HepG2 (cell line): ENCODE measurements at regions not wholly inside any gene's neighbourhood (a gene's known extent, or its start where the extent isn't known, plus 50 kb on each side); places are given as distances from the start of the nearest gene placed in this dataset.
A peak's percentile ranks its signal among the peaks of the same experiment; 100 is the strongest.

ENCODE experiments used
- ATAC-seq: fragments of 200-7000 bp; cut with Tn5 transposase; 3 replicates; pipeline ENCODE4 v1.9.1; 2020; ENCODE audit warnings: mild to moderate bottlenecking, moderate library complexity
- BruUV-seq: library from RNA; stranded (reverse); fragments of 400-500 nt; replicated peaks from 2 replicates; lab custom pipeline; 2021; lab: Mats Ljungman, UMichigan
- CTCF ChIA-PET: fragments of 300-600 bp; formaldehyde crosslinking; extraction: SDS; loops from one replicate; lab custom pipeline; 2021; ENCODE audit warnings: low total read pairs, inconsistent platforms, low intra/inter-chr PET ratio; lab: Yijun Ruan, JAX
- POLR2A ChIA-PET: fragments of 350-600 bp; sonication (Branson Sonifier 250); formaldehyde crosslinking; loops from one replicate; lab custom pipeline; 2020; ENCODE audit warnings: antibody characterized with exemption, inconsistent platforms; lab: Yijun Ruan, JAX
- DNase-seq: peaks from one replicate; pipeline ENCODE4 v3.0.0-alpha.2; 2015; ENCODE audit warnings: low spot score
- FAIRE-seq: peaks from 3 replicates; lab custom pipeline; 2011; peaks lifted over from hg19 to GRCh38; lab: Jason Lieb, UNC
- H2AFZ ChIP-seq: one replicate; pipeline ENCODE4 v1.6.1; 2011; ENCODE audit warnings: low read length, inconsistent platforms
- H3K27ac ChIP-seq: fragments of 300-600 bp; 3 replicates; pipeline ENCODE4 v1.8.0; 2011; ENCODE audit warnings: mixed run types, mild to moderate bottlenecking, mixed read lengths, low read length, inconsistent platforms; ENCODE audit not compliant: insufficient read depth; ENCODE audit errors: extremely low read length
- H3K27me3 ChIP-seq, 2 experiments: fragments of 200-600 bp in 1 of 2; 2 replicates in 1 of 2; 3 replicates in 1 of 2; pipeline versions ENCODE4 v1.6.0 to v1.8.0; 2011; ENCODE audit warnings: low read length in 2 of 2, mild to moderate bottlenecking in 2 of 2, moderate library complexity in 2 of 2, inconsistent platforms in 1 of 2; ENCODE audit not compliant: insufficient read depth in 2 of 2, control insufficient read depth in 1 of 2
- H3K36me3 ChIP-seq, 2 experiments: fragments of 200-600 bp in 1 of 2; replicated peaks in 1 of 2; 2 replicates in 1 of 2; 3 replicates in 1 of 2; pipeline versions ENCODE4 v1.5.1 to v1.8.0; 2011; ENCODE audit warnings: low read length in 2 of 2, inconsistent platforms in 1 of 2; ENCODE audit not compliant: insufficient read depth in 2 of 2, control insufficient read depth in 1 of 2
- H3K4me1 ChIP-seq: 2 replicates; pipeline ENCODE4 v1.5.1; 2012; ENCODE audit warnings: low read length, inconsistent platforms; ENCODE audit not compliant: insufficient read depth
- H3K4me2 ChIP-seq: 2 replicates; pipeline ENCODE4 v1.6.0; 2011; ENCODE audit warnings: low read depth, low read length, inconsistent platforms
- H3K4me3 ChIP-seq, 3 experiments: fragments of 200-600 bp in 1 of 3; sonication (generic), shearing (Covaris generic) in 1 of 3; replicated peaks in 1 of 3; 2 replicates each; pipeline ENCODE4 v1.5.1; 2011 to 2016; ENCODE audit warnings: low read length in 3 of 3, inconsistent platforms in 2 of 3, low read depth in 2 of 3, mild to moderate bottlenecking in 2 of 3, control low read depth in 1 of 3, mixed read lengths in 1 of 3; ENCODE audit not compliant: insufficient read depth in 1 of 3
- H3K79me2 ChIP-seq: one replicate; pipeline ENCODE4 v1.6.1; 2011; ENCODE audit warnings: low read length, inconsistent platforms; ENCODE audit not compliant: insufficient read depth
- H3K9ac ChIP-seq: 2 replicates; pipeline ENCODE4 v1.6.0; 2011; ENCODE audit warnings: mild to moderate bottlenecking, low read depth, low read length, inconsistent platforms; ENCODE audit not compliant: insufficient read depth
- H3K9me3 ChIP-seq: 2 replicates; pipeline ENCODE4 v1.5.1; 2012; ENCODE audit warnings: mild to moderate bottlenecking, low read length
- H4K20me1 ChIP-seq: 2 replicates; pipeline ENCODE4 v1.6.0; 2011; ENCODE audit warnings: inconsistent platforms, mild to moderate bottlenecking, low read length, moderate library complexity; ENCODE audit not compliant: insufficient read depth
- GTF2F1 ChIP-seq: fragments of 150-350 bp; IDR thresholded peaks from 2 replicates; pipeline ENCODE4 v1.6.1; 2014; ENCODE audit warnings: low read length
- HOXA9 ChIP-seq: sonication (generic); formaldehyde crosslinking; IDR thresholded peaks from 2 replicates; pipeline ENCODE4 v1.8.1; 2022; ENCODE audit warnings: missing genetic modification reagents, mild to moderate bottlenecking, moderate library complexity, borderline replicate concordance
- ISX ChIP-seq: sonication (generic); formaldehyde crosslinking; conservative IDR thresholded peaks from 2 replicates; pipeline ENCODE4 v1.5.0; 2020; ENCODE audit warnings: missing genetic modification reagents
- MAFF ChIP-seq: IDR thresholded peaks from 2 replicates; pipeline ENCODE4 v1.6.1; 2011; ENCODE audit warnings: low read depth, low read length, improper control_type of control experiment
- MAFK ChIP-seq, 2 experiments: IDR thresholded peaks in 1 of 2; conservative IDR thresholded peaks in 1 of 2; 2 replicates each; pipeline ENCODE4 v1.6.1; 2011; ENCODE audit warnings: improper control_type of control experiment in 2 of 2, low read length in 2 of 2
- NCOA2 ChIP-seq: sonication (generic); formaldehyde crosslinking; IDR thresholded peaks from 2 replicates; pipeline ENCODE4 v1.8.0; 2022; ENCODE audit warnings: inconsistent platforms
- PCBP1 ChIP-seq: fragments of 200-400 bp; formaldehyde crosslinking; IDR thresholded peaks from 2 replicates; pipeline ENCODE4 v1.6.1; 2017; ENCODE audit warnings: mild to moderate bottlenecking, low read depth, low read length, borderline replicate concordance
- ZNF180 ChIP-seq: sonication (generic); formaldehyde crosslinking; IDR thresholded peaks from 2 replicates; pipeline ENCODE4 v1.4.0; 2020; ENCODE audit warnings: low read depth, missing genetic modification reagents, borderline replicate concordance
- ZNF512 ChIP-seq: sonication (generic); formaldehyde crosslinking; IDR thresholded peaks from 2 replicates; pipeline ENCODE4 v1.4.0; 2020; ENCODE audit warnings: mild to moderate bottlenecking, missing genetic modification reagents
- ZNF577 ChIP-seq: sonication (generic); formaldehyde crosslinking; IDR thresholded peaks from 2 replicates; pipeline ENCODE4 v1.4.0; 2020; ENCODE audit warnings: mild to moderate bottlenecking, low read depth, missing genetic modification reagents, borderline replicate concordance
- WGBS: methylation state at CpG from one replicate; pipeline ENCODE4 v1.1.6; 2017; ENCODE audit warnings: low lambda C conversion rate; 5-methylcytosine and 5-hydroxymethylcytosine counted together
- in situ Hi-C: cut with HindIII; loops from 2 replicates; pipeline ENCODE4 v1.10.0; 2017; ENCODE audit warnings: low pct_unique_long_range_greater_than_20kb; ENCODE audit not compliant: extremely low pct_ligation_motif_present
- intact Hi-C: fragments of 100-400 bp; cut with micrococcal nuclease; formaldehyde crosslinking; loops from one replicate; pipeline ENCODE4 v1.10.0; 2022; ENCODE audit not compliant: unreplicated experiment
- TF ChIP-seq, protein P1 (sequence below): sonication (generic); formaldehyde crosslinking; IDR thresholded peaks from 2 replicates; pipeline ENCODE4 v1.4.0; 2020; ENCODE audit warnings: mild to moderate bottlenecking, missing genetic modification reagents

DNA sequence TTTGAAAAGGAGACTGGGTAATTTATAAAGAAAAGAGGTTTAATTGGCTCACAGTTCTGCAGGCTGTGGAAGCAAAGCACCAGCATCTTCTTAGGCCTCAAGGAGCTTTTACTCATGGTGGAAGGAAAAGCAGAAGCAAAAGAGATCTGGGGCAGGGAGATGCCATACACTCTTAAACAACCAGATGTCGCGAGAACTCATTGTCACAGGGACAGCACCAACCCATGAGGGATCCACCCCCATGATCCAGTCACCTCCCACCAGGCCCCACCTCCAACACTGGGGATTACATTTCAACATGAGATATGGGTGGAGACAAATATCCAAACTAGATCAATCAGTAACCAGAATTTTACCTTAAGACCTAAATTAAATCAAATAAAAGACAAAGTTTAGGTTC, 87.2 kb downstream of the C11orf91 start (continued):
- TF ChIP-seq, protein P1, sequence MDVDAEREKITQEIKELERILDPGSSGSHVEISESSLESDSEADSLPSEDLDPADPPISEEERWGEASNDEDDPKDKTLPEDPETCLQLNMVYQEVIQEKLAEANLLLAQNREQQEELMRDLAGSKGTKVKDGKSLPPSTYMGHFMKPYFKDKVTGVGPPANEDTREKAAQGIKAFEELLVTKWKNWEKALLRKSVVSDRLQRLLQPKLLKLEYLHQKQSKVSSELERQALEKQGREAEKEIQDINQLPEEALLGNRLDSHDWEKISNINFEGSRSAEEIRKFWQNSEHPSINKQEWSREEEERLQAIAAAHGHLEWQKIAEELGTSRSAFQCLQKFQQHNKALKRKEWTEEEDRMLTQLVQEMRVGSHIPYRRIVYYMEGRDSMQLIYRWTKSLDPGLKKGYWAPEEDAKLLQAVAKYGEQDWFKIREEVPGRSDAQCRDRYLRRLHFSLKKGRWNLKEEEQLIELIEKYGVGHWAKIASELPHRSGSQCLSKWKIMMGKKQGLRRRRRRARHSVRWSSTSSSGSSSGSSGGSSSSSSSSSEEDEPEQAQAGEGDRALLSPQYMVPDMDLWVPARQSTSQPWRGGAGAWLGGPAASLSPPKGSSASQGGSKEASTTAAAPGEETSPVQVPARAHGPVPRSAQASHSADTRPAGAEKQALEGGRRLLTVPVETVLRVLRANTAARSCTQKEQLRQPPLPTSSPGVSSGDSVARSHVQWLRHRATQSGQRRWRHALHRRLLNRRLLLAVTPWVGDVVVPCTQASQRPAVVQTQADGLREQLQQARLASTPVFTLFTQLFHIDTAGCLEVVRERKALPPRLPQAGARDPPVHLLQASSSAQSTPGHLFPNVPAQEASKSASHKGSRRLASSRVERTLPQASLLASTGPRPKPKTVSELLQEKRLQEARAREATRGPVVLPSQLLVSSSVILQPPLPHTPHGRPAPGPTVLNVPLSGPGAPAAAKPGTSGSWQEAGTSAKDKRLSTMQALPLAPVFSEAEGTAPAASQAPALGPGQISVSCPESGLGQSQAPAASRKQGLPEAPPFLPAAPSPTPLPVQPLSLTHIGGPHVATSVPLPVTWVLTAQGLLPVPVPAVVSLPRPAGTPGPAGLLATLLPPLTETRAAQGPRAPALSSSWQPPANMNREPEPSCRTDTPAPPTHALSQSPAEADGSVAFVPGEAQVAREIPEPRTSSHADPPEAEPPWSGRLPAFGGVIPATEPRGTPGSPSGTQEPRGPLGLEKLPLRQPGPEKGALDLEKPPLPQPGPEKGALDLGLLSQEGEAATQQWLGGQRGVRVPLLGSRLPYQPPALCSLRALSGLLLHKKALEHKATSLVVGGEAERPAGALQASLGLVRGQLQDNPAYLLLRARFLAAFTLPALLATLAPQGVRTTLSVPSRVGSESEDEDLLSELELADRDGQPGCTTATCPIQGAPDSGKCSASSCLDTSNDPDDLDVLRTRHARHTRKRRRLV (CRISPR knock-in tag) = no peak
- TF ChIP-seq HOXA9 (CRISPR knock-in tag) (no peak), NCOA2 (CRISPR knock-in tag) (no peak), GTF2F1 (no peak)

GRCh38 chr11:33610903-33611302, 89.7 kb downstream of the C11orf91 start:
- H3K79me2 ChIP-seq = no peaks in the 10 kb centered on the region
- no peaks in the 10 kb centered on the region for H3K4me1 ChIP-seq
- CTCF ChIA-PET = no interaction called here
- H2AFZ ChIP-seq = no peak overlapping the region
- H3K4me3 ChIP-seq = no peak overlapping the region
- no peak overlapping the region for H3K4me2 ChIP-seq
- no TSS peak for BruUV-seq
- no peaks in the 10 kb centered on the region for H4K20me1 ChIP-seq
- no peaks in the 10 kb centered on the region for H3K9me3 ChIP-seq
- POLR2A ChIA-PET = no interaction called here
- WGBS = 0% methylated on average over 2 of the region's 2 CpGs
- H3K9ac ChIP-seq = no peak overlapping the region
- no peaks in the 10 kb centered on the region for H3K36me3 ChIP-seq
- in situ Hi-C loops = no loop called here
- intact Hi-C loops = no loop called here
- H3K27ac ChIP-seq = no peak overlapping the region
- ATAC-seq (no peak), DNase-seq (no peak), FAIRE-seq (no peak)
- H3K27me3 ChIP-seq = peaks cover 1 to 28% of the 10 kb centered on the region in 2 experiments; a peak in 3 of 5 replicates
- TF ChIP-seq ZNF180 (CRISPR knock-in tag) (no peak), ZNF512 (CRISPR knock-in tag) (no peak), ZNF577 (CRISPR knock-in tag) (no peak), MAFK (conservative IDR thresholded peaks at IDR 0.05 in 1 of 2, IDR thresholded peaks at IDR 0.05 in 1 of 2; ENCODE audit: low read length in 2 of 2) (peak; percentile 28 to 60; a peak in 3 of 4 replicates), MAFF (0 out of 2 replicates have a peak, but pooled peaks have one; percentile 22), ISX (CRISPR knock-in tag) (no peak), PCBP1 (no peak)
